Mesothelial cell of epicardium (in vitro differentiated cells): ENCODE measurements at regions not wholly inside any gene's neighbourhood (a gene's known extent, or its start where the extent isn't known, plus 50 kb on each side); places are given as distances from the start of the nearest gene placed in this dataset.
A peak's percentile ranks its signal among the peaks of the same experiment; 100 is the strongest.

ENCODE experiments used
- DNase-seq, 2 experiments: peaks; one replicate each; pipeline ENCODE4 v3.0.0; 2021; ENCODE audit warnings: low spot score in 2 of 2; ENCODE audit not compliant: unreplicated experiment in 2 of 2
- H3K27ac Mint-ChIP-seq: 2 replicates; pipeline ENCODE4 v1.8.0; 2021; ENCODE audit warnings: mixed read lengths
- H3K27me3 Mint-ChIP-seq: 2 replicates; pipeline ENCODE4 v1.8.0; 2021; ENCODE audit warnings: low read depth, mixed read lengths
- H3K36me3 Mint-ChIP-seq: 2 replicates; pipeline ENCODE4 v1.8.0; 2021; ENCODE audit warnings: mixed read lengths
- H3K4me1 Mint-ChIP-seq: 2 replicates; pipeline ENCODE4 v1.8.0; 2021; ENCODE audit warnings: mixed read lengths
- H3K4me3 Mint-ChIP-seq: 2 replicates; pipeline ENCODE4 v1.8.0; 2021; ENCODE audit warnings: mild to moderate bottlenecking, moderate library complexity, mixed read lengths
- H3K9me3 Mint-ChIP-seq: 2 replicates; pipeline ENCODE4 v1.8.0; 2021; ENCODE audit warnings: mixed read lengths
- TF ChIP-seq, protein P1 (sequence below): fragments of 200-600 bp; sonication (generic); IDR thresholded peaks from one replicate; pipeline ENCODE4 v1.5.0; 2021; ENCODE audit warnings: antibody characterized with exemption; ENCODE audit not compliant: unreplicated experiment

DNA sequence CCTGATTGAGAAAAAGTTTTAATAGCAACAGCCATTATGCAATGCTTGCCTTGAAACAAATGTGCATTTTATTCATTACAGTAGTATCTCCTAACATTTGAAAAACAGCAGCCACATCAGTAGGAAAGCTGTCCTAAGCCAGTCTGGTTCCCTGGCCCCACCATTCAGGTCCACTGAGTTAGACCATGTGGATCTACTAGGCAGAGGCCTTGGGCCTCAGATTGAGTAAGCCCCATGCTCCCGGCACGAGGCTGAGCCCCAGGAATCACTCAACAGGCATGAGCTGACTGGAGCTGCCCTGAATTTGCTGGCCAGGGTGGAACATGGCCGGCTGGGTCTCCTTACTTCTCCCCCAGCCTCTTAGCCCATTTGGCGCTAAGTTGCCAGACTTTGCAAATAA lies 103.4 kb downstream of the ZFP36L2 start:
- TF ChIP-seq, protein P1, sequence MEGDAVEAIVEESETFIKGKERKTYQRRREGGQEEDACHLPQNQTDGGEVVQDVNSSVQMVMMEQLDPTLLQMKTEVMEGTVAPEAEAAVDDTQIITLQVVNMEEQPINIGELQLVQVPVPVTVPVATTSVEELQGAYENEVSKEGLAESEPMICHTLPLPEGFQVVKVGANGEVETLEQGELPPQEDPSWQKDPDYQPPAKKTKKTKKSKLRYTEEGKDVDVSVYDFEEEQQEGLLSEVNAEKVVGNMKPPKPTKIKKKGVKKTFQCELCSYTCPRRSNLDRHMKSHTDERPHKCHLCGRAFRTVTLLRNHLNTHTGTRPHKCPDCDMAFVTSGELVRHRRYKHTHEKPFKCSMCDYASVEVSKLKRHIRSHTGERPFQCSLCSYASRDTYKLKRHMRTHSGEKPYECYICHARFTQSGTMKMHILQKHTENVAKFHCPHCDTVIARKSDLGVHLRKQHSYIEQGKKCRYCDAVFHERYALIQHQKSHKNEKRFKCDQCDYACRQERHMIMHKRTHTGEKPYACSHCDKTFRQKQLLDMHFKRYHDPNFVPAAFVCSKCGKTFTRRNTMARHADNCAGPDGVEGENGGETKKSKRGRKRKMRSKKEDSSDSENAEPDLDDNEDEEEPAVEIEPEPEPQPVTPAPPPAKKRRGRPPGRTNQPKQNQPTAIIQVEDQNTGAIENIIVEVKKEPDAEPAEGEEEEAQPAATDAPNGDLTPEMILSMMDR: no peak
- peaks cover 18% of the 10 kb centered on the region for H3K9me3 Mint-ChIP-seq

DNA sequence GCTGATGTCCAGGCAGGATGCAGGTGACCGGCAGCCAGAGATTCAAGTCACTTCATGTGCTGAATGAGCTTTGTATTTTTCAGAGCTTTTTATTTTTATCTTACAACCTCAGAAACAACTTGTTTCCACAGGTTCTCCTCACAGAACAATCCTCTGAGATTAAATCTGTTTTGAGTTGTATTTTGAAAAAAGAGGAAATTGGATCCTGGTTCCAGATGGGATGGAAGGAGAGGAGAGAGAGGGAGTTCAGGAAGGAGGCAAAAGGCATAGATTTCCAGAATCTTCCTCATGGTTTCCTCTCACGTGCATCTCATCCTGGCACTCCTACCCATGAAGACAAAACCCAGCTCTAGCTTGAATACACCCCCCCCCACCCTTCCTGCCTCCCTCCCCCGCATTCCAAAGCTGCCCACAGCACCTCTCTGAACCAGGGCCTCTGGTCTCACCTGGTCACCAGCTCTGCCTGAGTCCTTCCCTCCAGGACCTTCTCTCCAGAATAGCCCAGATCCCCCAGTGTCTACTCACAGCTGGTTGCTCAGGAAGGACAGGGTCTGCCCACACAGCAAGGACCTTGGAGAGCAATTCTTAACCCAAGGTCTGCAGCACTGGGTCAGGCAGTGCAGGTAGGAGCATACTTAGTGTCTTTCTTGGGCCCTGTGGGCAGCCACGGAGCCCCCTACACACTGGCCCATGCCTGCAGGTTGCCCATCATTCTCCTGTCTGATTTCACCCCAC lies 104.7 kb downstream of the ZFP36L2 start:
- Mint-ChIP-seq H3K27me3 (no peaks in the 10 kb centered on the region), H3K27ac (peak overlapping the region; percentile 21), H3K4me3 (no peak overlapping the region), H3K36me3 (peaks cover 8% of the 10 kb centered on the region), H3K9me3 (peaks cover 27% of the 10 kb centered on the region), H3K4me1 (peaks cover 38% of the 10 kb centered on the region)
- no peak for DNase-seq
- TF ChIP-seq, protein P1: no peak

More for the DNA sequence above, 103.4 kb downstream of the ZFP36L2 start:
- no peak overlapping the region for H3K4me3 Mint-ChIP-seq
- no peaks in the 10 kb centered on the region for H3K27me3 Mint-ChIP-seq
- H3K4me1 Mint-ChIP-seq: peaks cover 28% of the 10 kb centered on the region
- no peak overlapping the region for H3K27ac Mint-ChIP-seq
- DNase-seq: no peak
- peaks cover 3% of the 10 kb centered on the region for H3K36me3 Mint-ChIP-seq

DNA sequence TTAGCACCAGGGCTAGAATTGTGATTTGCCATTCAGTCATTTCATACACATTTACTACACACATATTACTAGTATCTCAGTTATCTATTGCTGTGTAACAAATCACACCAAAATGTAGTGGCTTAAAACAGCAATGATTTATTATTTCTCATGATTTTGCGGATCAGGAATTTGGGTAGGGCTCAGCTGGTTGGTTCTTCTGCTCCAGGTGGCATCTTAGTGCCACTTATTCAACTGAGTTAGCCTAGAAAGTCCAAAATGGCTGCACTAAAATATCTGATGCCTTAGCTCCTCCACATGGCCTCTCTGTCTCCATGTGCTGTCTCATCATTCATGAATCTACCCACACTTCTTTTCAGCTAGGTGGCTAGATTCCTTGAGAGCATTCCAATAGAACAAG lies 107.1 kb downstream of the ZFP36L2 start:
- peaks cover 27% of the 10 kb centered on the region for H3K9me3 Mint-ChIP-seq
- H3K4me1 Mint-ChIP-seq: peaks cover 46% of the 10 kb centered on the region
- H3K36me3 Mint-ChIP-seq: peaks cover 8% of the 10 kb centered on the region
- DNase-seq: no peak
- TF ChIP-seq, protein P1: no peak
- H3K27ac Mint-ChIP-seq: no peak overlapping the region
- no peak overlapping the region for H3K4me3 Mint-ChIP-seq
- H3K27me3 Mint-ChIP-seq: no peaks in the 10 kb centered on the region

DNA sequence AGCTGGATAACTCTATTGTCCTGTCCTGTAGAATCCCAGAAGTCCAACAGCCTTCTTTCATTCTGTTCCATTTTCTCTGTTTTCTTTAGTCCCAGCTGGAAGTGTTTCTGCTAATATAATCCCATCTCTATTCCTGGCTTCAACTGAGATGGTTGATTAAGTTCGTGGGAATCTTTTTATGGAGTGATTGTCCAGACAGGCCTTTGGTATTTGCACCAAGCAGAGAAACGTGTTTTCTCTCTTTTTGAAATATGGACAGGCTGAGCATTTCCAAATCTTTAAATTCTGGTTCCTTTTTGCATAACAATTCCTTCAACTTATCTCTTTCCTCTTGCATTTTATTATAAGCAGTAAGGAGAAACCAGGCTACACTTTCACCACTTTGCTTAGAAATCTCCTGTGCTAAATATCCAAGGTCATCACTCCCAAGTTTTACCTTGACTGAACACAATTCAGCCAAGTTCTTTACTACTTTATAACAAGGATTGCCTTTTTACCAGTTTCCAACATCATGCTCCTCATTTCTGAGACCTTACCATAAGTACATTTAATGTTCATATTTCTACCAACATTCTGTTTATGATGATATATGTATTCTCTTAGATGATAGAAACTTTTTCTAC lies 108.8 kb downstream of the ZFP36L2 start:
- Mint-ChIP-seq H3K27ac (peak overlapping the region; percentile 79), H3K4me1 (peaks cover 44% of the 10 kb centered on the region), H3K27me3 (no peaks in the 10 kb centered on the region), H3K9me3 (peaks cover 27% of the 10 kb centered on the region), H3K36me3 (peaks cover 8% of the 10 kb centered on the region), H3K4me3 (no peak overlapping the region)
- no peak for DNase-seq
- TF ChIP-seq, protein P1: no peak

DNA sequence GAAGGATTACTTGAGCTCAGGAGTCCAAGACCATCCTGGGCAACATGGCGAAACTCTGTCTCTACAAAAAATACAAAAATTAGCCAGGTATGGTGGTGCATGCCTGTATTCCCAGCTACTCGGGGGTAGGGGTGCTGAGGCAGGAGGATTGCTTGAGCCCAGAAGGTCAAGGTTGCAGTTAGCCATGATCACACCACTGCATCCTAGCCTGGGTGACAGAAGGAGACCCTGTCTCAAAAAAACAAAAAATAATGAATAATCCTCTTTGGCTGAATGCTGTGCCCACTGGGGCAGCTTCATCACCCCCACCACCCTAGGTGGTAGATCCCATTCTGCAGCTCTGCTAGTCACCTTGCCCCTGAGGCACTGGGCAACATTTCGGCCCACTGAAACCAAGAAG lies 109.4 kb downstream of the ZFP36L2 start:
- Mint-ChIP-seq H3K9me3 (peaks cover 27% of the 10 kb centered on the region), H3K4me3 (no peak overlapping the region), H3K27me3 (no peaks in the 10 kb centered on the region), H3K36me3 (peaks cover 8% of the 10 kb centered on the region), H3K27ac (peak overlapping the region; percentile 79), H3K4me1 (peaks cover 39% of the 10 kb centered on the region)
- TF ChIP-seq, protein P1: no peak
- no peak for DNase-seq
